WTC11 (cell line): ENCODE measurements at regions not wholly inside any gene's neighbourhood (a gene's known extent, or its start where the extent isn't known, plus 50 kb on each side); places are given as distances from the start of the nearest gene placed in this dataset.

Source experiments
- ATAC-seq: fragments of 200-7000 bp; cut with Tn5 transposase; 2 replicates; pipeline ENCODE4 v1.10.0; 2021; ENCODE audit warnings: mild to moderate bottlenecking, moderate library complexity
- CTCF ChIA-PET: fragments of 300-600 bp; sonication (Branson Sonifier 250); formaldehyde crosslinking; loops from one replicate; lab custom pipeline; 2021; ENCODE audit warnings: antibody characterized with exemption; lab: Charles Lee
- POLR2A ChIA-PET: fragments of 350-600 bp; sonication (Branson Sonifier 250); formaldehyde crosslinking; loops from one replicate; lab custom pipeline; 2021; ENCODE audit warnings: antibody characterized with exemption; lab: Charles Lee
- DNase-seq: peaks from one replicate; pipeline ENCODE4 v3.0.0; 2021; ENCODE audit warnings: low spot score
- H3K27ac Mint-ChIP-seq: 2 replicates; pipeline ENCODE4 v1.8.0; 2021; ENCODE audit warnings: mixed read lengths
- H3K27me3 Mint-ChIP-seq: 2 replicates; pipeline ENCODE4 v1.8.0; 2021; ENCODE audit warnings: low read depth, mild to moderate bottlenecking, moderate library complexity, mixed read lengths
- H3K36me3 Mint-ChIP-seq: 2 replicates; pipeline ENCODE4 v1.8.0; 2021; ENCODE audit warnings: mixed read lengths
- H3K4me1 Mint-ChIP-seq: 2 replicates; pipeline ENCODE4 v1.8.0; 2022; ENCODE audit warnings: mixed read lengths
- H3K4me3 Mint-ChIP-seq: 2 replicates; pipeline ENCODE4 v1.8.0; 2021; ENCODE audit warnings: mild to moderate bottlenecking, moderate library complexity, mixed read lengths
- H3K9me3 Mint-ChIP-seq: 2 replicates; pipeline ENCODE4 v1.8.0; 2021; ENCODE audit warnings: mixed read lengths
- ARID4B ChIP-seq: sonication (generic); formaldehyde crosslinking; IDR thresholded peaks from 2 replicates; pipeline ENCODE4 v1.8.0; 2023; ENCODE audit warnings: missing genetic modification reagents, mild to moderate bottlenecking, borderline replicate concordance
- ERG ChIP-seq: fragments of 250-450 bp; sonication (Bioruptor Pico); IDR thresholded peaks from 2 replicates; pipeline ENCODE4 v1.8.0; 2021; ENCODE audit warnings: mild to moderate bottlenecking
- ESRRA ChIP-seq: sonication (generic); formaldehyde crosslinking; IDR thresholded peaks from 2 replicates; pipeline ENCODE4 v1.8.1; 2022; ENCODE audit warnings: mild to moderate bottlenecking, missing genetic modification reagents, borderline replicate concordance
- FOXJ3 ChIP-seq: sonication (generic); formaldehyde crosslinking; IDR thresholded peaks from 2 replicates; pipeline ENCODE4 v1.9.0; 2021; ENCODE audit warnings: missing genetic modification reagents, mild to moderate bottlenecking, borderline replicate concordance
- IRF2 ChIP-seq: sonication (generic); formaldehyde crosslinking; IDR thresholded peaks from 2 replicates; pipeline ENCODE4 v1.8.0; 2022; ENCODE audit warnings: low read depth, missing genetic modification reagents, borderline replicate concordance
- NFATC4 ChIP-seq: fragments of 250-450 bp; sonication (Bioruptor Pico); IDR thresholded peaks from 2 replicates; pipeline ENCODE4 v1.9.0; 2021; ENCODE audit warnings: mild to moderate bottlenecking
- OVOL2 ChIP-seq: fragments of 250-450 bp; sonication (Bioruptor Pico); IDR thresholded peaks from 2 replicates; pipeline ENCODE4 v1.9.0; 2021; ENCODE audit warnings: mild to moderate bottlenecking, borderline replicate concordance
- SOX15 ChIP-seq: fragments of 250-450 bp; sonication (Bioruptor Pico); IDR thresholded peaks from 2 replicates; pipeline ENCODE4 v1.9.0; 2021; ENCODE audit warnings: mild to moderate bottlenecking
- SP1 ChIP-seq: sonication (generic); formaldehyde crosslinking; conservative IDR thresholded peaks from 2 replicates; pipeline ENCODE4 v1.8.1; 2022; ENCODE audit warnings: missing genetic modification reagents
- ZBTB21 ChIP-seq: sonication (generic); formaldehyde crosslinking; IDR thresholded peaks from 2 replicates; pipeline ENCODE4 v1.8.1; 2023; ENCODE audit warnings: mild to moderate bottlenecking, missing genetic modification reagents, borderline replicate concordance
- ZNF121 ChIP-seq: sonication (generic); formaldehyde crosslinking; IDR thresholded peaks from 2 replicates; pipeline ENCODE4 v1.8.0; 2023; ENCODE audit warnings: missing genetic modification reagents
- ZNF138 ChIP-seq: sonication (generic); formaldehyde crosslinking; conservative IDR thresholded peaks from 2 replicates; pipeline ENCODE4 v1.8.1; 2022; ENCODE audit warnings: mild to moderate bottlenecking, moderate library complexity, missing genetic modification reagents
- ZNF219 ChIP-seq: sonication (generic); formaldehyde crosslinking; IDR thresholded peaks from 2 replicates; pipeline ENCODE4 v1.8.0; 2023; ENCODE audit warnings: missing genetic modification reagents, mild to moderate bottlenecking, borderline replicate concordance
- ZNF232 ChIP-seq: sonication (generic); formaldehyde crosslinking; IDR thresholded peaks from 2 replicates; pipeline ENCODE4 v1.8.0; 2022; ENCODE audit warnings: mild to moderate bottlenecking, missing genetic modification reagents
- ZNF396 ChIP-seq: fragments of 250-450 bp; sonication (Bioruptor Pico); IDR thresholded peaks from 2 replicates; pipeline ENCODE4 v1.8.0; 2021; ENCODE audit warnings: mild to moderate bottlenecking, moderate library complexity, borderline replicate concordance
- ZNF416 ChIP-seq: fragments of 250-450 bp; sonication (Bioruptor Pico); IDR thresholded peaks from 2 replicates; pipeline ENCODE4 v1.9.0; 2021; ENCODE audit warnings: mild to moderate bottlenecking, inconsistent platforms
- ZNF423 ChIP-seq: fragments of 250-450 bp; sonication (Bioruptor Pico); IDR thresholded peaks from 2 replicates; pipeline ENCODE4 v2.1.2; 2022; ENCODE audit warnings: mild to moderate bottlenecking, moderate library complexity
- TF ChIP-seq, protein P1 (sequence below): sonication (generic); formaldehyde crosslinking; IDR thresholded peaks from 2 replicates; pipeline ENCODE4 v1.8.1; 2023; ENCODE audit warnings: mild to moderate bottlenecking, missing genetic modification reagents, moderate library complexity
- TF ChIP-seq, protein P2 (sequence below): fragments of 250-450 bp; sonication (Bioruptor Pico); IDR thresholded peaks from 2 replicates; pipeline ENCODE4 v1.9.0; 2021; ENCODE audit warnings: mild to moderate bottlenecking
- TF ChIP-seq, protein P3 (sequence below): sonication (generic); formaldehyde crosslinking; IDR thresholded peaks from 2 replicates; pipeline ENCODE4 v1.8.1; 2022; ENCODE audit warnings: low read depth, mild to moderate bottlenecking, moderate library complexity, missing genetic modification reagents, borderline replicate concordance

DNA sequence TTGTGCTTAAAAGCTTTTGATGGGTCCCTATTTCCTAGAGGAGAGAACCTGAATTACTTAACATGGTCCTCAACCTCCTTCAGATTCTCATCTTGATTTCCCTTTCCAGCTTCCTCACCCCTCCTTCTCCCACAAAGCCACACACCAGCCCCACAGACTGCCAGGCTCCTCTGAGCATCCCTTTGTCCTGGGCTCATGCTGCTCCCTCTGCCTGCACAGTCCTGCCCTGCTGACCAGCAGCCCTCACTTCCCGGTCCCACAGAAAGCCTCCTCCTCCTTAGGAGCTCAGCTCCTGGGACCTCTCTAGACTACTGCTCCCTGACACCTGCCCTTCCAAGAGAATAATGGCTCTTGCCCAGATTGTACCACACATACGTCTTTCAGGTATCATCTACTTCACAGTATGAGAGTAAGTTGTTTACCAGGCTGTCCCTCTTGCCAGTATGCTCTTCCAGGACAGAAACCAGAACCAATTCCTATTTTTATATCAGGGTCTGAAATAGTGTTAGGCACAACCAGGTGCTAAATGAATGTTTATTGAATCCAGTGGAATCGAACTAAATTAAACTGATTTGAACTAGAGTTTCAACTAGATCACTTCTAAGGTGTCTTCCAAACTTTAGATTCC lies 373.4 kb downstream of the LMX1A start:
- no peaks in the 10 kb centered on the region for H3K9me3 Mint-ChIP-seq
- DNase-seq (peak; percentile 16), ATAC-seq (peak; percentile 93)
- ChIA-PET POLR2A (no interaction called here), CTCF (interaction anchor here (0.7 kb wide), 1 partner anchor 9 kb away, joined by 3 read pairs; no protein-coding TSS in a partner anchor)
- H3K27me3 Mint-ChIP-seq: peaks cover 33% of the 10 kb centered on the region
- no peak overlapping the region for H3K27ac Mint-ChIP-seq
- TF ChIP-seq ERG (CRISPR knock-in tag): no peak
- peak; percentile 86 for TF ChIP-seq ZNF121 (CRISPR knock-in tag)
- TF ChIP-seq, protein P1, sequence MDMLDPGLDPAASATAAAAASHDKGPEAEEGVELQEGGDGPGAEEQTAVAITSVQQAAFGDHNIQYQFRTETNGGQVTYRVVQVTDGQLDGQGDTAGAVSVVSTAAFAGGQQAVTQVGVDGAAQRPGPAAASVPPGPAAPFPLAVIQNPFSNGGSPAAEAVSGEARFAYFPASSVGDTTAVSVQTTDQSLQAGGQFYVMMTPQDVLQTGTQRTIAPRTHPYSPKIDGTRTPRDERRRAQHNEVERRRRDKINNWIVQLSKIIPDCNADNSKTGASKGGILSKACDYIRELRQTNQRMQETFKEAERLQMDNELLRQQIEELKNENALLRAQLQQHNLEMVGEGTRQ (CRISPR knock-in tag): no peak
- H3K4me1 Mint-ChIP-seq: no peaks in the 10 kb centered on the region
- H3K4me3 Mint-ChIP-seq: no peak overlapping the region
- no peaks in the 10 kb centered on the region for H3K36me3 Mint-ChIP-seq

- ATAC-seq (0 out of 2 replicates have a peak, but pooled peaks have one; percentile 30), DNase-seq (no peak)
- H3K36me3 Mint-ChIP-seq: no peaks in the 10 kb centered on the region
- CTCF ChIA-PET: interaction anchor here (0.7 kb wide), 1 partner anchor 9 kb away, joined by 3 read pairs; no protein-coding TSS in a partner anchor
- H3K27me3 Mint-ChIP-seq: peaks cover 33% of the 10 kb centered on the region
- no peak overlapping the region for H3K27ac Mint-ChIP-seq
- POLR2A ChIA-PET: no interaction called here
- no peaks in the 10 kb centered on the region for H3K4me1 Mint-ChIP-seq
- H3K4me3 Mint-ChIP-seq: no peak overlapping the region
- H3K9me3 Mint-ChIP-seq: no peaks in the 10 kb centered on the region
- no peak for TF ChIP-seq ZNF138
- no peak for TF ChIP-seq NFATC4 (CRISPR knock-in tag)
- TF ChIP-seq, protein P2, sequence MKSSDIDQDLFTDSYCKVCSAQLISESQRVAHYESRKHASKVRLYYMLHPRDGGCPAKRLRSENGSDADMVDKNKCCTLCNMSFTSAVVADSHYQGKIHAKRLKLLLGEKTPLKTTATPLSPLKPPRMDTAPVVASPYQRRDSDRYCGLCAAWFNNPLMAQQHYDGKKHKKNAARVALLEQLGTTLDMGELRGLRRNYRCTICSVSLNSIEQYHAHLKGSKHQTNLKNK (CRISPR knock-in tag): no peak
- TF ChIP-seq ZNF423: no peak
- no peak for TF ChIP-seq IRF2 (CRISPR knock-in tag)
- no peak for TF ChIP-seq ZNF219
- TF ChIP-seq FOXJ3 (CRISPR knock-in tag): no peak
- TF ChIP-seq SP1 (CRISPR knock-in tag): no peak
- TF ChIP-seq OVOL2 (CRISPR knock-in tag): no peak
- TF ChIP-seq SOX15 (CRISPR knock-in tag): no peak
- no peak for TF ChIP-seq ARID4B (CRISPR knock-in tag)
Observed at GRCh38 chr1:164982545-164982944, 374.0 kb downstream of the LMX1A start.

GRCh38 chr1:164977561-164977960 lies 379.0 kb downstream of the LMX1A start:
- H3K4me1 Mint-ChIP-seq: peaks cover 7% of the 10 kb centered on the region
- DNase-seq: no peak
- ATAC-seq: no peak
- POLR2A ChIA-PET: no interaction called here
- H3K9me3 Mint-ChIP-seq: no peaks in the 10 kb centered on the region
- CTCF ChIA-PET: interaction anchor here (1.3 kb wide), 1 partner anchor 152 kb away, joined by 4 read pairs; no protein-coding TSS in a partner anchor
- no peaks in the 10 kb centered on the region for H3K36me3 Mint-ChIP-seq
- H3K27me3 Mint-ChIP-seq: peaks cover 7% of the 10 kb centered on the region
- no peak overlapping the region for H3K4me3 Mint-ChIP-seq
- H3K27ac Mint-ChIP-seq: no peak overlapping the region
- TF ChIP-seq ZNF396 (CRISPR knock-in tag) (no peak), ZBTB21 (no peak), ZNF232 (CRISPR knock-in tag) (no peak), ZNF416 (CRISPR knock-in tag) (no peak), ESRRA (no peak)
- TF ChIP-seq, protein P3, sequence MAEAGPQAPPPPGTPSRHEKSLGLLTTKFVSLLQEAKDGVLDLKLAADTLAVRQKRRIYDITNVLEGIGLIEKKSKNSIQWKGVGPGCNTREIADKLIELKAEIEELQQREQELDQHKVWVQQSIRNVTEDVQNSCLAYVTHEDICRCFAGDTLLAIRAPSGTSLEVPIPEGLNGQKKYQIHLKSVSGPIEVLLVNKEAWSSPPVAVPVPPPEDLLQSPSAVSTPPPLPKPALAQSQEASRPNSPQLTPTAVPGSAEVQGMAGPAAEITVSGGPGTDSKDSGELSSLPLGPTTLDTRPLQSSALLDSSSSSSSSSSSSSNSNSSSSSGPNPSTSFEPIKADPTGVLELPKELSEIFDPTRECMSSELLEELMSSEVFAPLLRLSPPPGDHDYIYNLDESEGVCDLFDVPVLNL (CRISPR knock-in tag): no peak
- TF ChIP-seq, protein P1 (CRISPR knock-in tag): no peak
